NT2/D1 (cell line): ENCODE measurements at regions not wholly inside any gene's neighbourhood (a gene's known extent, or its start where the extent isn't known, plus 50 kb on each side); places are given as distances from the start of the nearest gene placed in this dataset.

ENCODE experiments used
- SUZ12 ChIP-seq: IDR thresholded peaks from 2 replicates; pipeline ENCODE4 v1.6.1; 2011; ENCODE audit not compliant: insufficient read length, insufficient read depth; ENCODE audit errors: extremely low read depth
- YY1 ChIP-seq: IDR thresholded peaks from 2 replicates; pipeline ENCODE4 v1.6.1; 2011; ENCODE audit not compliant: insufficient read length, insufficient read depth
- ZNF274 ChIP-seq: IDR thresholded peaks from 2 replicates; pipeline ENCODE4 v1.6.1; 2011; ENCODE audit warnings: mild to moderate bottlenecking, low read depth, low read length

DNA sequence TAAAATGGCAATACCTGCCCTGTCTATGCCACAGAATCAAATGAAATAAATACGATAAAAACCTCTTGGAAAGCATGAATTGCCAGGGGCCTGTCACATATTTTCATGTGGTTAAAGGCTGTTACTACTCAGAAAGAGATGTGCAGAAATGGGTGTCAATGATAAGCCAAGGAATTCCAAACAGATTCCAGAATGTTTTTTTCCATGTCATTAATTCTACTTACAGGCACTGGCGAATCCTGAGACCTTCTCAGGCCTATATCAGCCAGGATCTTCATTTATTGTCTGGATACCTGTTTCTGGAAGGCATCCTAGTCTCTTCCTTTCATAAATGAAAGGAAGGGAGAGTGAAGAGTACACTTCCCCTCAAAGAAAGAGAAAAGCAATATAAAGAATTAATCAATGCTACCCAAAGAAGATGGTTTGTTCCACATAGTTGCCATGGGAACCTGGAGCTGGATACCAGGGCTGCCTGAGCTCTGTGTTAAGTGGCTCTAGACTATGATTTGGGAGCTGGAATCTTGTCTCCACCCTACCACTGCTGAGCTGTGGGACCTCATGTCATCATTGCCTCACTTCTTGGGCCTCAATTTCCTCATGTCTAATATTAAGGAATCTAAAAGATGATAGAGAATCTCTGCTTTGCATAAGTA, 335.1 kb upstream of the SKOR2 start:
- no peak for TF ChIP-seq SUZ12
- TF ChIP-seq YY1, result no peak
- no peak for TF ChIP-seq ZNF274
